ENCODE measurements at regions not wholly inside any gene's neighbourhood (a gene's known extent, or its start where the extent isn't known, plus 50 kb on each side); places are given as distances from the start of the nearest gene placed in this dataset.

GRCh38 chr10:43958071-43958432 lies 309.4 kb upstream of the ZNF32 start:
- Histone ChIP-seq H3K9me3 (no peaks in the 10 kb centered on the region), H3K4me1 (replicated peaks) (no peaks in the 10 kb centered on the region), H3K27ac (no peak overlapping the region), H3K27me3 (replicated peaks; ENCODE audit: insufficient read depth) (no peaks in the 10 kb centered on the region), H3K4me3 (no peak overlapping the region), H3K36me3 (no peaks in the 10 kb centered on the region)
- no peak for DNase-seq (ENCODE audit: low spot score)
- TF ChIP-seq POLR2AphosphoS5 (IDR thresholded peaks at IDR 0.05) (no peak), POLR2A (IDR thresholded peaks at IDR 0.05) (no peak), CTCF (IDR thresholded peaks at IDR 0.05) (no peak)
- 98% methylated on average over 6 of the region's 6 CpGs for WGBS
- intact Hi-C loops (cut with DNase I) = no loop called here

- Histone ChIP-seq H3K27ac (no peak overlapping the region), H3K36me3 (no peaks in the 10 kb centered on the region), H3K9me3 (no peaks in the 10 kb centered on the region), H3K4me1 (replicated peaks) (no peaks in the 10 kb centered on the region), H3K27me3 (replicated peaks; ENCODE audit: insufficient read depth) (no peaks in the 10 kb centered on the region), H3K4me3 (no peak overlapping the region)
- intact Hi-C loops (cut with DNase I) = no loop called here
- no peak for DNase-seq (ENCODE audit: low spot score)
- TF ChIP-seq CTCF (IDR thresholded peaks at IDR 0.05) (no peak), POLR2A (IDR thresholded peaks at IDR 0.05) (no peak), POLR2AphosphoS5 (IDR thresholded peaks at IDR 0.05) (no peak)
- WGBS = 93% methylated on average over 6 of the region's 6 CpGs
These were observed 308.8 kb upstream of the ZNF32 start for GRCh38 chr10:43957267-43958070.

GRCh38 chr10:43955978-43956377 lies 307.3 kb upstream of the ZNF32 start:
- H3K27ac ChIP-seq = no peak overlapping the region
- intact Hi-C loops (cut with DNase I) = no loop called here
- WGBS = 84% methylated on average over 3 of the region's 3 CpGs
- no peaks in the 10 kb centered on the region for H3K36me3 ChIP-seq
- H3K9me3 ChIP-seq = no peaks in the 10 kb centered on the region
- H3K4me1 ChIP-seq (replicated peaks) = no peaks in the 10 kb centered on the region
- DNase-seq (ENCODE audit: low spot score) = no peak
- H3K27me3 ChIP-seq (replicated peaks; ENCODE audit: insufficient read depth) = no peaks in the 10 kb centered on the region
- no peak for TF ChIP-seq POLR2AphosphoS5 (IDR thresholded peaks at IDR 0.05)
- TF ChIP-seq CTCF (IDR thresholded peaks at IDR 0.05) = no peak
- TF ChIP-seq POLR2A (IDR thresholded peaks at IDR 0.05) = no peak
- H3K4me3 ChIP-seq = no peak overlapping the region

- DNase-seq (ENCODE audit: low spot score) = no peak
- intact Hi-C loops (cut with DNase I) = no loop called here
- Histone ChIP-seq H3K9me3 (no peaks in the 10 kb centered on the region), H3K4me1 (replicated peaks) (no peaks in the 10 kb centered on the region), H3K27ac (no peak overlapping the region), H3K27me3 (replicated peaks; ENCODE audit: insufficient read depth) (no peaks in the 10 kb centered on the region), H3K36me3 (no peaks in the 10 kb centered on the region), H3K4me3 (no peak overlapping the region)
- no peak for TF ChIP-seq POLR2A (IDR thresholded peaks at IDR 0.05)
- no peak for TF ChIP-seq CTCF (IDR thresholded peaks at IDR 0.05)
- no peak for TF ChIP-seq POLR2AphosphoS5 (IDR thresholded peaks at IDR 0.05)
- WGBS = 98% methylated on average over 5 of the region's 5 CpGs
These were observed 306.4 kb upstream of the ZNF32 start for GRCh38 chr10:43955002-43955596.

- no peak for DNase-seq (ENCODE audit: low spot score)
- intact Hi-C loops (cut with DNase I) = no loop called here
- H3K4me3 ChIP-seq = no peak overlapping the region
- 63% methylated on average over 1 of the region's 3 CpGs for WGBS
- no peaks in the 10 kb centered on the region for H3K9me3 ChIP-seq
- no peaks in the 10 kb centered on the region for H3K36me3 ChIP-seq
- no peak overlapping the region for H3K27ac ChIP-seq
- H3K4me1 ChIP-seq (replicated peaks) = no peaks in the 10 kb centered on the region
- no peaks in the 10 kb centered on the region for H3K27me3 ChIP-seq (replicated peaks; ENCODE audit: insufficient read depth)
- no peak for TF ChIP-seq POLR2AphosphoS5 (IDR thresholded peaks at IDR 0.05)
- no peak for TF ChIP-seq CTCF (IDR thresholded peaks at IDR 0.05)
- no peak for TF ChIP-seq POLR2A (IDR thresholded peaks at IDR 0.05)
These were observed 305.0 kb upstream of the ZNF32 start for GRCh38 chr10:43953672-43954071.
